ENCODE measurements at regions not wholly inside any gene's neighbourhood (a gene's known extent, or its start where the extent isn't known, plus 50 kb on each side); places are given as distances from the start of the nearest gene placed in this dataset.

DNA sequence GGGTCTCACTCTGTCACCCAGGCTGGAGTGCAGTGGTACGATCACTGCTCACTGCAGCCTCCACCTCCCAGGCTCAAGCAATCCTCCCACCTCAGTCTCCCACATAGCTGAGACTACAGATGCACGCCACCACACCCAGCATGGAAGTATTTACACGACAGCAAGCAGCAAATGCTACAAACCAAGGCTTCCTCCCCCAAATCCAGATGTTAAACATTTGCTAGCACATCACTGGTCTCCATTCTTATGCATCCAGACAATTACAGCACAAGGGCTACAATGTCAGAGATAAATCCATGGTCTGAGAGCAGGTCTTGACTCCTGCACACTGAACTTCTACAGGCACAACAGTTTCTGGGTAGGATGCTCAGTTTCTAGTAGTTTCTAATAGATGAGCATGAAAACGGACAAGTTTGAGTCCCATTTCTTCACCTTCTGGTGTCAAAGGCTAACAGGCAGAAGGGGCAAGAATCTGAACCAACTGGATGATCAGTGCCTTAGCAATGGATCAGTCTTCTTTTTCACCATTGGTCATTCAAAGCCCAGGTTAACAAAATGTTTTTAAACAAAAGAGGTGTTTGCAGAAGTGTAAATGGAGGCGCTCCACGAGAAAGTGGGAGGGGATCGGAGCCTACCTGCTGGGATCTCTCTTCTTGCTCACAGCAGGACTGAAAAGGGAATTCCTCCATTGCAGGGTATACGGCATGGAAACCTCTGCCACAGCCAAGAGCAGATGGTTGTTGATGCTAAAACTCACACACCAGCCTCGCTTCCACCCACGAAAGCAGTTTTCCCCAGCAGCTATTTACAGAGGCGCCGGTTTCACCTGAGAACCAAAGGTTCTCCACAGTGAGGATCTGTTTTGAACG, 135.0 kb upstream of the ARL4C start:
- no peaks in the 10 kb centered on the region for H3K36me3 ChIP-seq (ENCODE audit: insufficient read depth, low read length)

DNA sequence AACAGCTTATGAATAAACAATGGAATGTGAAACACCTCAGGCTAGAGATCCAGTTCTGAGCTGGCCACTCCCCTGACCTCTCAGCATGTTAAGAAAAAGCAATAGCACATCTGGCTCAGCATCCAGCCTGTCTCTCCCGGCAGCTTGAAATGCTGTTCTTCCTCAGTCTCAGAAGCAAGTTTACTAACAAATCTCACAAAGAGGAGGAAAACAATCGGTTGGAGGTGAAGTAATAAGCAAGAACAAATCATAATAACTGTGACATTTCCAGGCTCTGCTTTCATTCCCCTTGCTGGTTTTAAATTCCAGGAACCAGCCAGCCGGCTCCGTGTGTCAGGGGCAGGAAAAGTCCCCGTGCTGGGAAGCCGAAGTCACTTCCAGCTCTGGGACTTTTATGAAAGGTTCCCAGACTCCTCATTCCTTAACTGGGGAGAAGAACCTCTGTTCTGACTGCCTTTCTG, 133.9 kb upstream of the ARL4C start:
- Histone ChIP-seq H3K4me2 (ENCODE audit: low read length) (no peak overlapping the region), H3K9ac (ENCODE audit: low read length) (no peak overlapping the region), H2AFZ (ENCODE audit: low read depth, low read length) (no peak overlapping the region)

More for the DNA sequence above, 135.0 kb upstream of the ARL4C start:
- Histone ChIP-seq H3K4me2 (ENCODE audit: low read length) (no peak overlapping the region), H3K27me3 (ENCODE audit: insufficient read depth, low read depth, low read length) (no peaks in the 10 kb centered on the region), H4K20me1 (ENCODE audit: insufficient read depth) (no peaks in the 10 kb centered on the region), H3K27ac (ENCODE audit: low read length) (no peak overlapping the region), H3K79me2 (replicated peaks; ENCODE audit: insufficient read depth, low read length) (no peaks in the 10 kb centered on the region), H3F3A (ENCODE audit: insufficient read depth, low read length, poor library complexity, severe bottlenecking) (no peaks in the 10 kb centered on the region), H3K9ac (ENCODE audit: low read length) (no peak overlapping the region), H3K9me2 (ENCODE audit: insufficient read depth, low read length) (no peaks in the 10 kb centered on the region), H2AFZ (ENCODE audit: low read depth, low read length) (no peak overlapping the region), H3K9me3 (ENCODE audit: low read length) (no peaks in the 10 kb centered on the region), H3K4me3 (ENCODE audit: low read length) (no peak overlapping the region)
- TF ChIP-seq SMC3 (conservative IDR thresholded peaks at IDR 0.05; ENCODE audit: poor library complexity) (no peak), POLR2AphosphoS5 (IDR thresholded peaks at IDR 0.05) (no peak), CTCF (IDR thresholded peaks at IDR 0.05; ENCODE audit: poor library complexity, severe bottlenecking) (no peak)

More for the DNA sequence above, 133.9 kb upstream of the ARL4C start:
- Histone ChIP-seq H3K9me2 (ENCODE audit: insufficient read depth, low read length) (no peaks in the 10 kb centered on the region), H3K27me3 (ENCODE audit: insufficient read depth, low read depth, low read length) (no peaks in the 10 kb centered on the region), H3K79me2 (replicated peaks; ENCODE audit: insufficient read depth, low read length) (no peaks in the 10 kb centered on the region), H3K4me3 (ENCODE audit: low read length) (no peak overlapping the region), H4K20me1 (ENCODE audit: insufficient read depth) (no peaks in the 10 kb centered on the region), H3K36me3 (ENCODE audit: insufficient read depth, low read length) (no peaks in the 10 kb centered on the region), H3K9me3 (ENCODE audit: low read length) (no peaks in the 10 kb centered on the region), H3K27ac (ENCODE audit: low read length) (no peak overlapping the region), H3F3A (ENCODE audit: insufficient read depth, low read length, poor library complexity, severe bottlenecking) (no peaks in the 10 kb centered on the region)
- TF ChIP-seq, protein P1, sequence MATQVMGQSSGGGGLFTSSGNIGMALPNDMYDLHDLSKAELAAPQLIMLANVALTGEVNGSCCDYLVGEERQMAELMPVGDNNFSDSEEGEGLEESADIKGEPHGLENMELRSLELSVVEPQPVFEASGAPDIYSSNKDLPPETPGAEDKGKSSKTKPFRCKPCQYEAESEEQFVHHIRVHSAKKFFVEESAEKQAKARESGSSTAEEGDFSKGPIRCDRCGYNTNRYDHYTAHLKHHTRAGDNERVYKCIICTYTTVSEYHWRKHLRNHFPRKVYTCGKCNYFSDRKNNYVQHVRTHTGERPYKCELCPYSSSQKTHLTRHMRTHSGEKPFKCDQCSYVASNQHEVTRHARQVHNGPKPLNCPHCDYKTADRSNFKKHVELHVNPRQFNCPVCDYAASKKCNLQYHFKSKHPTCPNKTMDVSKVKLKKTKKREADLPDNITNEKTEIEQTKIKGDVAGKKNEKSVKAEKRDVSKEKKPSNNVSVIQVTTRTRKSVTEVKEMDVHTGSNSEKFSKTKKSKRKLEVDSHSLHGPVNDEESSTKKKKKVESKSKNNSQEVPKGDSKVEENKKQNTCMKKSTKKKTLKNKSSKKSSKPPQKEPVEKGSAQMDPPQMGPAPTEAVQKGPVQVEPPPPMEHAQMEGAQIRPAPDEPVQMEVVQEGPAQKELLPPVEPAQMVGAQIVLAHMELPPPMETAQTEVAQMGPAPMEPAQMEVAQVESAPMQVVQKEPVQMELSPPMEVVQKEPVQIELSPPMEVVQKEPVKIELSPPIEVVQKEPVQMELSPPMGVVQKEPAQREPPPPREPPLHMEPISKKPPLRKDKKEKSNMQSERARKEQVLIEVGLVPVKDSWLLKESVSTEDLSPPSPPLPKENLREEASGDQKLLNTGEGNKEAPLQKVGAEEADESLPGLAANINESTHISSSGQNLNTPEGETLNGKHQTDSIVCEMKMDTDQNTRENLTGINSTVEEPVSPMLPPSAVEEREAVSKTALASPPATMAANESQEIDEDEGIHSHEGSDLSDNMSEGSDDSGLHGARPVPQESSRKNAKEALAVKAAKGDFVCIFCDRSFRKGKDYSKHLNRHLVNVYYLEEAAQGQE (IDR thresholded peaks at IDR 0.05; ENCODE audit: borderline replicate concordance): no peak
- TF ChIP-seq EZH2 (IDR thresholded peaks at IDR 0.05; ENCODE audit: borderline replicate concordance, insufficient read depth, low read length, poor library complexity, severe bottlenecking) (no peak), POLR2AphosphoS5 (IDR thresholded peaks at IDR 0.05) (no peak), CTCF (IDR thresholded peaks at IDR 0.05; ENCODE audit: poor library complexity, severe bottlenecking) (no peak), EP300 (conservative IDR thresholded peaks at IDR 0.05; ENCODE audit: poor library complexity, severe bottlenecking) (no peak), MXI1 (conservative IDR thresholded peaks at IDR 0.05; ENCODE audit: poor library complexity, severe bottlenecking) (no peak), RAD21 (conservative IDR thresholded peaks at IDR 0.05) (no peak), SMC3 (conservative IDR thresholded peaks at IDR 0.05; ENCODE audit: poor library complexity) (no peak)
